GM18520 (cell line): ENCODE measurements at regions not wholly inside any gene's neighbourhood (a gene's known extent, or its start where the extent isn't known, plus 50 kb on each side); places are given as distances from the start of the nearest gene placed in this dataset.
"Not testable (repeated sequence)": the region's sequence is repeated elsewhere in the genome, so short reads cannot be mapped to it uniquely, and the experiment has no call there.

Experiments
- ATAC-seq: cut with Tn5 transposase; IDR thresholded peaks from one replicate; pipeline ENCODE4 v1.9.1; 2021; ENCODE audit not compliant: unreplicated experiment

DNA sequence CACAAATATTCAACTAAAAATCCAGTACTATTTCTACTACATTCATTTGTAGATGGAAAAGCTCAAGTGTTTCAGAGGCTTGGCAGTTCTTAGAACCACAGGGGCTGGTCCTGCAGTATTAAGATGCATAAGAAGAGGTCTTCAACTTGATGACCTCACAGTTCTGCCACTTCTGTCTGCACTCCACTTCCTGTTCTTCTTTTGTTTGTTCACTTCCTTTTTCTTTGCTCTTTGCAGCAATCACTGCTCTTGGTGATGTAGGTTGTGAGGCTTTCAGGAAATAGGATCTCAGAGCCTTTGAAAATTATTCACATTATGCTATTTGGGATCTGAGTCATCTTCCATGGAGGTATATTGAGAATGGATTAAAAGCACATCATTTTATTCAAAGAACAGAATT is 602.0 kb upstream of the CPEB2 start:
- ATAC-seq: no peak

DNA sequence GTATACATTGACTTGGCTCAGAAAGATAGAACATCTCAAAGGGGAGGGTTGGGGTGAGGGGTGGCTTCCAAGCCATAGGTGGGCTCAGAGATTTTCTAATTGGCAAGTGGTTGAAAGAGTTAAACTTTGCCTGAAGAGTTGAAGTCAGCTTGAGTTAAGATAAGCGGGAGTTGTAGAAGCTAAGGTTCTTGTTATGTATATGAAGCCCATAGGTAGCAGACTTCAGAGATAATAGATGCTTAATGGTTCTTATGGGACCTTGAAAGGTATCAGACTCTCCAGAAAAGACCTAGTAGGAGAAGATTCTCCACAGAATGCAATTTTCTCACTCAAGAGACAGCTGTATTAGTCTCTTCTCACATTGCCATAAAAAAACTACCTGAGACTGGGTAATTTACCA is 599.1 kb upstream of the CPEB2 start:
- no peak for ATAC-seq

- ATAC-seq: no peak
Observed at GRCh38 chr4:14404730-14405129, 597.6 kb upstream of the CPEB2 start.

GRCh38 chr4:14410516-14410915 is 591.8 kb upstream of the CPEB2 start:
- no peak for ATAC-seq

DNA sequence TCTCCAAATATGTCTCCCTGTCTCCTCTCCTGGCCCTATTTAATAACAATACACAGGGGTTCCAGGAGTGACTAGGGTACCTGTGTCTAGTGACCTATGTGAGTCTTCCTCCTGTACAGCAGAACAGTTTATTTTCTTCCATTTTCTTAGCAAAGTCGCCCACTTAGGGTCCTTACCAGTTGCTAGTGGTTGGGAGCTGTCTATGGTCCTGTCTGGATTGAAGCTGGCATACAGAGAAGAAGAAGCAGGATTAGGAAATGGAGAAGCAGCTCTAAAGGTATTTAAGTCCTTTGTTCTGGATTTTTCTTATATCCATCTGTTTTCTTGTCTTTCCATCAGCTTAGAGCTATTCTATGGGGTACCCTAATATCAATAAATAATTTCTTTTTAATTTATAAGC is 587.1 kb upstream of the CPEB2 start:
- no peak for ATAC-seq

DNA sequence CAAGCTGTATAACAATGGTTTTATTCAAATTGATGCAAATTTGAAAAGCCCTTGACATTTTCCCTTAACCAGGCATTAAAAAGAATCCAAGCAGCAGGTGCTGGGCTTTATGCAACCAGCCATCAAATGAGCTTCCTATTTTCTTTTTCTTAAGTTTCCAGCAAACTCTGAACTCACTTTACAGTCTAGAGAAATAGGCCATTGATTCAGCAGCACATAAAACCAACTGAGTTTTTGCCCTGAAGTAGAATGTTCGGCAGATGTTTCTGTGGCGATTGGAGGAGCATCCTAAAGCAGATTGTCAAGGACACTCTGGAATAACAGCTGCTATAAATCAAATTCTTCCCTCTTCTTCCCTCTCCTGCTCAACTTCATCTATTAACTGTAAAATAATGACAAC is 582.8 kb upstream of the CPEB2 start:
- ATAC-seq: no peak

GRCh38 chr4:14426297-14426696 is 576.0 kb upstream of the CPEB2 start:
- not testable (repeated sequence) for ATAC-seq

- no peak for ATAC-seq
Observed at GRCh38 chr4:14428125-14428524, 574.2 kb upstream of the CPEB2 start.

- ATAC-seq: no peak
Observed at GRCh38 chr4:14431155-14432134, 570.8 kb upstream of the CPEB2 start.

DNA sequence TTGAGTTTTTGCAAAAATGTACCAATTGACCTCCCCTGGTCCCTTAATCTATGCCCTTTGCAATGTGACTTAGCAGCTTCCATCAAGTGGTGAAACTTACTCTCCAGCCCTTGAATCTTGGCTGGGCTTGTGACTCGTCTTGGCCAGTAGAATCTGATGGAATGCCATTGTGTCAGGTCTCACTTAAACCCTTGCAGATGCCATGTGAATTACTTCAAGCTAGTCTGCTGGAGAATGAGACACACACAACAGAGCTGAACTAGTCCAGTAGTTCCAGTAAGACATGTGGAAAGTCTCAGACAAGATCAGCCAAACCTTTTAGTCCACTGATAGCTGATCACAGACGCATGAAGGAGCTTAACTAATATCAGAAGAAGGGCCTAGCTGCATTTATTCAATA is 567.8 kb upstream of the CPEB2 start:
- ATAC-seq: no peak

- no peak for ATAC-seq
Observed at GRCh38 chr4:14434916-14435315, 567.4 kb upstream of the CPEB2 start.

DNA sequence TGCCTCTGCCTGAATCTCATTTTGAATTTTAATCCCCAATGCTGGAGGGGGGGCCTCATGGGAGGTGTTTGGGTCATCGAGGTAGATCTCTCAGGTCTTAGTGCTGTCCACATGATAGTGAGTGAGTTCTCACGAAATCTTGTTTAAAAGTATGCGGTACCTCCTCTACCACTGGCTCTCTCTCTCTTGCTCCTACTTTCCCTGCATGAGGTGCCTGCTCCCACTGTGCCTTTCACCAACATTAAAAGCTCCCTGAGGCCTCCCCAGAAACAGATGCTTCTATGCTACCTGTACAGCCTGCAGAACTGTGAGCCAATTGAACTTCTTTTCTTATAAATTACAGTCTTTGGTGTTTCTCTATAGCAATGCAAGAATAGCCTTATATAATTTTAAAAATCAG is 560.7 kb upstream of the CPEB2 start:
- no peak for ATAC-seq

DNA sequence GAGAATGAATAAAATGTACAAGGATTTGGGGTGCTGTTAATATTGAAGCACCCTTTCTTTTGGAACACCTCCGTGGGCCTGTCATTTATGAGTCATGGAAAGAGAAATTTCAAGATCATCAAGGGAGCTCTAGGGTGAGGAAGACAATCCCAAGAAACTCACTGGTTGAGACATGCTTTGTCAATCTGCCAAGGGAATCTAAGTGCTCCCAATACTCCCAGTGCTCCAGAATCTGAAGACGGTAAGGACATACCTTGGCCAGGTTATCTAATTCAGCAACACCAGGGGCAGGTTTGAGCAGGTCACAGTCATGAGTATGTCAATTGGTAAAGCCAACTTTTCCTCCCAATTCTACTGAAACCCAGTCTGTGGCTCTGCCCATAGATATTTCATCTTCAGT is 556.4 kb upstream of the CPEB2 start:
- no peak for ATAC-seq

- ATAC-seq: no peak
Observed at GRCh38 chr4:14446311-14446710, 556.0 kb upstream of the CPEB2 start.

GRCh38 chr4:14446904-14447303 is 555.4 kb upstream of the CPEB2 start:
- no peak for ATAC-seq

DNA sequence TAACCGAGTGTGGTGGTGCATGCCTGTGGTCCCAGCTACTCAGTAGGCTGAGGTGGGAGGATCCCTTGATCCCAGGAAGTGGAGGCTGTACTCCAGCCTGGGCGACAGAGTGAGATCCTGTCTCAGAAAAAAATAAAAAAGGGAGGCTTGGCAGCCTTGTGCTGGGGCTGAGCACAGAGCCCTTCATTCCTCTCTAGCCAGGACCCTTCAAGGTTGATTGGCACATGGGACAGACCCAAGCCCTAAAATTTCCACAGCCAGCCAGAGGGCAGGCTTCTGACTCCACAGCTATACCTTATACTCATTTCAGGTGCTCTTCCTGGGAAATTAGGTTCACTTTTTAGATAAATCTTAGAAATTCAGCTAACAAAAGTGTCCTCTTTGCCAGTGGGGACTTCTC is 553.0 kb upstream of the CPEB2 start:
- ATAC-seq: no peak

- no peak for ATAC-seq
Observed at GRCh38 chr4:14452001-14452400, 550.3 kb upstream of the CPEB2 start.

DNA sequence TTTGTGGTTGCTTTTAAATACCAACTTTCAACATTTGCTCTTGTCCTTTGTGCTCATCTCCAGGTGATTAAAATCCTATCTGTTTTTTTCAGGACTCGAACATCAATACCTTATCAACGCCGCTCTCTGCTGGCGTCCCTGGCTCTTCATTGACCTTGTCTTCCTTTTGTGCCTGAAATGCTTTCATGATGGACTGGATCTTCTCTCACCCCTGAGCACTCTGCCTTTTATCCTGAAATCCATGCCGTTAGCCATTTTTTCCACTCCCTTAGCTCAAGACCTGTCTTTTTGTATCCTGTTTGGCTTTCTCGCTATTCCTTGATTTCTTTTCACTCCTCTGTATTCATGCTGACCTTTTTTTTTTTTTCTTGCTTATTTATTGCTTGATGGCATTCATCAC is 549.5 kb upstream of the CPEB2 start:
- ATAC-seq: no peak

DNA sequence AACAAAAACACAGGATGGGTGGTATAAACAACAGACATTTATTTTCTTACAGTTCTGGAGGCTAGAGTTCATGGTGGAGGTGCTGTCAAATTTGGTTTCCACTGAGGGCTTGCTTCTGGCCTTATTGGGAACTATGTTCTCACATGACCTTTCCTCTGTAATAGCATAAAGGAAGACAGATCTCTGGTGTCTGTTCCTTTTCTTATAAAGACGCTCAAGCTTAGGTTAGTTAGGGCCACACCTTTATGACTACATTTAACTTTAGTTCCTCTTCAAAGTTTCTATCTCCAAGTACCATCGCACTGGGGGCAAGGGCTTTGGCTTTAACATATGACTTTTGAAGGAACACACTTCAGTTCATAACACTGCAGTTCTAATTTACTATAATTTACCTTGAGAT is 543.8 kb upstream of the CPEB2 start:
- ATAC-seq: no peak

DNA sequence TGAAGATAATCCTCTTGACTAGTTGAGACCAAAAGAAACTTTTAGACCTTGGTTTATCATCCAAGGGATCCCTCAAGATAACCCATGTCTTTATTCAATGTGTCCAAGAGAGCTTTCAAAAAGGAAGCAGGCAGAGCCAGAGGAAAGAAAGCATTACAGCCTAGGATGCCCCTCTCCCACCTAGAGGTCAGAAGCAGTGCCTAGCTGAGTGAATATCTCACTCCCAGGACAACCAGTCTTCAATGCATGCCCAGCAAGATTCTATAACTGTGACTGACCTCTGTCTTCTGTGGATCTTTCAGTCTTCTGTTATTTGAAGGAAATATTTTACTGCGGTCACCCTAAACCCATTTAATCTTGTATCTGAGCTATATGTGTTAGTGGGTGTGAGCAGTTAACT is 537.2 kb upstream of the CPEB2 start:
- ATAC-seq: no peak

DNA sequence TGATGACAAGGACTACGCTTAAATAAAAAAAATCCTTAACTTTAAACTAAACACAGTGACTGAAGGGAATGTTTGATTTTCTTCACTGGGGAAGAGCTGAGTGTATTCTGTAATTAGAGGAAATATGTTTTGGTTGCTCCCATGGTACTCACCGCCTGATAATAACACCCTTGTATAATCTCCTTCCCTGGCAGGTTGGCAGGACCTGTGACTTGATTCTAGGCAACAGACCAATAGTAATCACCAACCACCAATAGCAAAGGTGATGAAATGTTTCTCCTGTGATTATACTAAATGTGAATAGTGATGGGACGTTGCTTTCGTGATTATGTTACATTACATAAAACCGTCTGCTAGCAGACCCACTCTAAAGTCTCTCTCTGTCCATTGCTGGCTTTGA is 536.8 kb upstream of the CPEB2 start:
- ATAC-seq: no peak

GRCh38 chr4:14478504-14478903 is 523.8 kb upstream of the CPEB2 start:
- no peak for ATAC-seq

DNA sequence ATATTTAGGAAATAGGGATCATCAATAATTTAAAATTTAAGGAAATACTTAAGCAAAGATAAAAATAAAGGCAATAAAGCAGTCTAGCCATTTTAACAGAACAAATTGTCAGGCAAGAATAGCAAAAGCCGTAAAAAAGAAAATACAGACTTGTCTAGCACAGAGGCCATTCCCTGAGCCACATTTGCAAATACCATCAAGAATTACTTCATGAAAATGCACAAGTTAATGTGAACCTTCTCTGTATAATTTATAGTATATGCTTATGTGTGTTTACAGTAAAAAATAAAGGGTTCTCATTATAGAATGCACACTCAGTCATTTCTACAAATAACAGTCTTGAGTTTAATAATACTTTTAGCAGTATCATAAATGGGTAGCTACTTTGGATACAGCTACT is 505.9 kb upstream of the CPEB2 start:
- ATAC-seq: no peak
